B cell (primary cell): ENCODE measurements at regions not wholly inside any gene's neighbourhood (a gene's known extent, or its start where the extent isn't known, plus 50 kb on each side); places are given as distances from the start of the nearest gene placed in this dataset.

Experiments
- ATAC-seq: fragments of 200-7000 bp; cut with Tn5 transposase; one replicate; pipeline ENCODE4 v1.10.0; 2021; ENCODE audit warnings: low read depth, mild to moderate bottlenecking, moderate number of reproducible peaks, moderate library complexity
- CTCF ChIA-PET: fragments of 350-600 bp; sonication (Branson Sonifier 250); formaldehyde crosslinking; loops from one replicate; lab custom pipeline; 2021; ENCODE audit warnings: antibody characterized with exemption, inconsistent platforms; lab: Charles Lee
- POLR2A ChIA-PET: fragments of 350-600 bp; sonication (Branson Sonifier 250); formaldehyde crosslinking; loops from one replicate; lab custom pipeline; 2021; ENCODE audit warnings: antibody characterized with exemption; lab: Charles Lee
- DNase-seq: peaks from one replicate; pipeline ENCODE4 v3.0.0; 2013
- H2AFZ ChIP-seq: 2 replicates; pipeline ENCODE4 v1.6.1; 2012; ENCODE audit warnings: mild to moderate bottlenecking, low read depth, low read length; ENCODE audit not compliant: insufficient read depth, poor library complexity, severe bottlenecking
- H3K27ac ChIP-seq, 2 donors: 1 replicate in 1 of 2; 2 replicates in 1 of 2; pipeline ENCODE4 v1.5.1; 2012 to 2013; ENCODE audit warnings: low read length in 2 of 2, mild to moderate bottlenecking in 2 of 2, moderate library complexity in 1 of 2
- H3K27me3 ChIP-seq, 4 experiments: fragments of 200-600 bp in 1 of 4; sonication (generic) in 1 of 4; replicated peaks in 1 of 4; 1 replicate in 2 of 4; 2 replicates in 2 of 4; pipeline versions ENCODE4 v1.6.1 to v1.7.0; 2013 to 2016; ENCODE audit warnings: low read length in 3 of 4, mild to moderate bottlenecking in 2 of 4, mixed read lengths in 1 of 4, moderate library complexity in 1 of 4; ENCODE audit not compliant: insufficient read depth in 4 of 4, control insufficient read depth in 3 of 4; ENCODE audit errors: control extremely low read depth in 1 of 4
- H3K36me3 ChIP-seq, 2 experiments: replicated peaks in 1 of 2; 1 replicate in 1 of 2; 2 replicates in 1 of 2; pipeline versions ENCODE4 v1.6.1 to v1.7.1; 2013; ENCODE audit warnings: low read length in 1 of 2; ENCODE audit not compliant: insufficient read depth in 2 of 2, control insufficient read depth in 1 of 2; ENCODE audit errors: control extremely low read depth in 1 of 2, extremely low read depth in 1 of 2
- H3K4me1 ChIP-seq, 2 donors: fragments of 200-600 bp in 1 of 2; sonication (generic) in 1 of 2; 1 replicate in 1 of 2; 2 replicates in 1 of 2; pipeline versions ENCODE4 v1.5.1 to v1.6.1; 2013 to 2017; ENCODE audit warnings: low read length in 2 of 2; ENCODE audit not compliant: control insufficient read depth in 2 of 2, insufficient read depth in 2 of 2
- H3K4me2 ChIP-seq: replicated peaks from 2 replicates; pipeline ENCODE3; 2012; ENCODE audit warnings: mild to moderate bottlenecking, low read depth, low read length; ENCODE audit not compliant: poor library complexity, severe bottlenecking
- H3K4me3 ChIP-seq, 5 experiments: fragments of 200-600 bp in 1 of 5; sonication (generic) in 1 of 5; 1 replicate in 3 of 5; 2 replicates in 2 of 5; pipeline versions ENCODE4 v1.5.1 to v1.7.0; 2011 to 2016; ENCODE audit warnings: low read length in 4 of 5, mild to moderate bottlenecking in 4 of 5, low read depth in 2 of 5, control low read depth in 1 of 5, moderate library complexity in 1 of 5; ENCODE audit not compliant: insufficient read depth in 1 of 5; ENCODE audit errors: control extremely low read depth in 1 of 5, extremely low read depth in 1 of 5
- H3K79me2 ChIP-seq: fragments of 200-600 bp; sonication (generic); one replicate; pipeline ENCODE4 v1.6.0; 2016; ENCODE audit warnings: low read length; ENCODE audit not compliant: control insufficient read depth, insufficient read depth
- H3K9ac ChIP-seq: fragments of 200-600 bp; sonication (generic); 2 replicates; pipeline ENCODE4 v1.6.1; 2017; ENCODE audit warnings: mild to moderate bottlenecking, low read length, moderate library complexity
- H3K9me3 ChIP-seq, 3 donors: one replicate each; pipeline versions ENCODE4 v1.6.1 to v1.7.1; 2013; ENCODE audit warnings: low read length in 2 of 3; ENCODE audit not compliant: control insufficient read depth in 2 of 3, insufficient read depth in 1 of 3; ENCODE audit errors: control extremely low read depth in 1 of 3
- H4K20me1 ChIP-seq: 2 replicates; pipeline ENCODE4 v1.6.0; 2012; ENCODE audit warnings: mild to moderate bottlenecking, low read length; ENCODE audit not compliant: insufficient read depth, control insufficient read depth, poor library complexity, severe bottlenecking
- H3K27ac Mint-ChIP-seq: one replicate; pipeline ENCODE4 v1.8.0; 2021; ENCODE audit warnings: mixed read lengths
- H3K27me3 Mint-ChIP-seq: one replicate; pipeline ENCODE4 v1.8.0; 2021; ENCODE audit warnings: mixed read lengths
- H3K4me1 Mint-ChIP-seq: one replicate; pipeline ENCODE4 v1.8.0; 2021; ENCODE audit warnings: mixed read lengths
- H3K4me3 Mint-ChIP-seq: one replicate; pipeline ENCODE4 v1.8.0; 2021; ENCODE audit warnings: mixed read lengths
- H3K9me3 Mint-ChIP-seq: one replicate; pipeline ENCODE4 v1.8.0; 2022; ENCODE audit warnings: mixed read lengths; ENCODE audit not compliant: insufficient read depth
- CTCF ChIP-seq: fragments of 200-600 bp; IDR thresholded peaks from one replicate; pipeline ENCODE4 v1.8.0; 2022; ENCODE audit warnings: antibody characterized with exemption, mild to moderate bottlenecking
- EZH2 ChIP-seq: IDR thresholded peaks from 2 replicates; pipeline ENCODE4 v1.6.1; 2012; ENCODE audit warnings: borderline replicate concordance, low read depth, mild to moderate bottlenecking, moderate library complexity, low read length; ENCODE audit not compliant: insufficient read depth, poor library complexity, severe bottlenecking
- WGBS: methylation state at CpG from one replicate; pipeline ENCODE4 v1.1.5; 2013; ENCODE audit warnings: missing lambda C conversion rate; ENCODE audit not compliant: insufficient coverage; 5-methylcytosine and 5-hydroxymethylcytosine counted together
- intact Hi-C: fragments of 100-400 bp; cut with micrococcal nuclease; formaldehyde crosslinking; loops from one replicate; pipeline ENCODE4 v1.10.0; 2022

GRCh38 chr2:237218756-237219155 lies 133.1 kb downstream of the COPS8 start:
- CTCF ChIA-PET, result no interaction called here
- no CpG with 5 or more reads among the region's 2 CpGs for WGBS

GRCh38 chr2:237219826-237220225 lies 134.1 kb downstream of the COPS8 start:
- Histone ChIP-seq H3K79me2 (no peaks in the 10 kb centered on the region), H4K20me1 (no peaks in the 10 kb centered on the region), H3K4me2 (no peak overlapping the region), H3K9me3 (peaks cover 0 to 7% (median 0%) of the 10 kb centered on the region in 3 donors), H3K9ac (no peak overlapping the region), H3K4me1 (no peaks in the 10 kb centered on the region), H2AFZ (no peak overlapping the region), H3K27me3 (peaks cover 0 to 8% (median 1%) of the 10 kb centered on the region in 4 experiments), H3K27ac (no peak overlapping the region), H3K36me3 (no peaks in the 10 kb centered on the region), H3K4me3 (no peak overlapping the region)
- no peak for ATAC-seq
- intact Hi-C loops, result no loop called here
- Mint-ChIP-seq H3K27ac (no peak overlapping the region), H3K27me3 (peaks cover 13% of the 10 kb centered on the region), H3K9me3 (no peaks in the 10 kb centered on the region), H3K4me3 (no peak overlapping the region), H3K4me1 (no peaks in the 10 kb centered on the region)
- DNase-seq, result no peak
- POLR2A ChIA-PET, result no interaction called here
- TF ChIP-seq CTCF (no peak), EZH2 (no peak)
- WGBS, result no CpG with 5 or more reads among the region's 4 CpGs
- CTCF ChIA-PET, result no interaction called here

More at GRCh38 chr2:237218756-237219155, 133.1 kb downstream of the COPS8 start:
- Histone ChIP-seq H3K4me1 (no peaks in the 10 kb centered on the region), H4K20me1 (no peaks in the 10 kb centered on the region), H3K36me3 (no peaks in the 10 kb centered on the region), H3K9me3 (peaks cover 0 to 7% (median 0%) of the 10 kb centered on the region in 3 donors), H3K4me3 (no peak overlapping the region), H3K27me3 (peaks cover 0 to 8% (median 1%) of the 10 kb centered on the region in 4 experiments), H3K9ac (no peak overlapping the region), H3K27ac (no peak overlapping the region), H2AFZ (no peak overlapping the region), H3K4me2 (no peak overlapping the region), H3K79me2 (no peaks in the 10 kb centered on the region)
- ATAC-seq (no peak), DNase-seq (no peak)
- Mint-ChIP-seq H3K4me3 (no peak overlapping the region), H3K27me3 (peaks cover 10% of the 10 kb centered on the region), H3K4me1 (no peaks in the 10 kb centered on the region), H3K27ac (no peak overlapping the region), H3K9me3 (no peaks in the 10 kb centered on the region)
- TF ChIP-seq CTCF (no peak), EZH2 (no peak)
- POLR2A ChIA-PET, result no interaction called here
- intact Hi-C loops, result no loop called here
